ENCODE measurements at regions not wholly inside any gene's neighbourhood (a gene's known extent, or its start where the extent isn't known, plus 50 kb on each side); places are given as distances from the start of the nearest gene placed in this dataset.

- H3K4me3 ChIP-seq: no peak overlapping the region
These were observed 372.0 kb upstream of the KCNN2 start for GRCh38 chr5:113989913-113990305.

DNA sequence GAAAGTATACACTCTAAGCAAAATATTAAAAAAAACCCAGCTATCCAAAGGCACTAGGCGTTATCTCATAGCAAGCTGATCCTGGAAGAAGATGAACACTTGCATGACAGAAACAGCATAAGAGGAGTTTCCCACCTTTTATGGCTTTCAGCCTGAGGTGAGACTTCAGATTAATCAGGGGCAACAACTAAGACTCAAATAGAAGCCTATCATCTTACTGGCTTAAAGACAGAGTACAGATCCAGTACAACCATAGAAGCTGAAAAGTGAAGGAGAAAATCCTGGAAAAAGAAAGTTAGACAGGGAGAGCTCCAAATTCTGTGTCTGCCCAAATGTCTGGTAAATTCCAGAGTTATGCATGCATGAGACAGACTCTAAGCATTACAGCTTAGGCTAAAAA lies 360.8 kb upstream of the KCNN2 start:
- Histone ChIP-seq H3K27ac (no peak overlapping the region), H3K4me3 (no peak overlapping the region)

More at GRCh38 chr5:113989913-113990305, 372.0 kb upstream of the KCNN2 start:
- no peak overlapping the region for H3K27ac ChIP-seq

GRCh38 chr5:114006582-114006981 lies 355.3 kb upstream of the KCNN2 start:
- Histone ChIP-seq H3K4me3 (no peak overlapping the region), H3K27ac (no peak overlapping the region)

GRCh38 chr5:114007678-114008077 lies 354.2 kb upstream of the KCNN2 start:
- Histone ChIP-seq H3K27ac (no peak overlapping the region), H3K4me3 (no peak overlapping the region)

DNA sequence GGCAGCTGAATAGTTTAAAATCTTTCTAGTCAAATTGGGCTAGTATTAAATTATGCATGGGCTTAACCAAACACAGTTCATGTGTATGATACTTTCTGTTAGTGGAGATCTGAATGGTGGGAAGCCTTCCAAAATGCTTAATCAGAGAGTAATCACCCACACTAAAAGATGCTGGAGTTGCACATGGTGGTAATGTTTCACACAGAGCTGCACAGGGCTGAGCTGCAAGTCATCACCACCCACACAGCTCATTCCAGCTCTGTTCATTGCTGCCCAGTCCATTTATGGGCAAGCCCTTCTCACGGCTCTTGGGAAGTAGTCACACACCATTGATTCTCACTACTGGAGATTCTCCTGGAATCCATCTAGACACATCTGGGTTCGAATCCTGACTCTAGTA lies 351.5 kb upstream of the KCNN2 start:
- no peak overlapping the region for H3K4me3 ChIP-seq
- H3K27ac ChIP-seq: no peak overlapping the region

GRCh38 chr5:114018186-114018585 lies 343.7 kb upstream of the KCNN2 start:
- Histone ChIP-seq H3K27ac (no peak overlapping the region), H3K4me3 (no peak overlapping the region)

DNA sequence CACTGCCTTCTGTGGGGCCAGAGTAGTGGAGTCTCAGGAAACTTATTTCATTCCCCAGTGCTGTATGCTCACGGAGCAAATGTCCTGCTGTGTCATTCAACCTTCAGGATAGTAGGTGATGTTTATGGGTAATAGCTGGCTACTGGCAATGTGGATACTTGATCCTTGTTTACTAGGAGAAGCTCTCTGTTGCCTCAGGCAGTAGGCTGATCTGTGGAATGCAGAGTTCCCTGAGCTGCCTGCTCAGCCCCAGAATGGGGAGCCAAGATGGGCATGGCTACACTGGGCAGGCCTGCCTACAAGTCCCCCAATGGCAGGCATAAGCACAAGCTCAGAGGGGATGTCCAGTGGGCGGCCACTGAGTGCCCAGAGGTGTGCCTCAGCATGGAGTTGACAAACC lies 323.1 kb upstream of the KCNN2 start:
- H3K27ac ChIP-seq: no peak overlapping the region
- H3K4me3 ChIP-seq: no peak overlapping the region

DNA sequence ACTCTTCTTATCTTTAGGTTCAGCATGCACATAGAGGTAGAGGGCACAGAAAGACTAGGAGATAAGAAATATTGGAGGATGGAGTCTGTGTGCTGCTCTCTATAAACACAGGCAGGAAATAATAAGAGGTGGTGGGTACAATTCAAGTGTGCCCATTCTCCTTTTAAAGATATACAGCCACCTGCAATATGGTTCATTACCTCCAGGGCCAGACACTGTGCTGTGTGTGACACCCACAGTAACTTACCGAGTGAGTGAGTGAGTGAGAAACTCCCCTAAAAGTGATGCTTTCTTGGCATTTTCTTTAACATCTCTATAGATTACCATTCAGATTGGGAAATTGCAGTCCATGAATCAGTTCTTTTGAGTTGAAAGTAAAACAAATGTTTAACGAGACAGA lies 311.8 kb upstream of the KCNN2 start:
- no peak overlapping the region for H3K27ac ChIP-seq
- H3K4me3 ChIP-seq: no peak overlapping the region

DNA sequence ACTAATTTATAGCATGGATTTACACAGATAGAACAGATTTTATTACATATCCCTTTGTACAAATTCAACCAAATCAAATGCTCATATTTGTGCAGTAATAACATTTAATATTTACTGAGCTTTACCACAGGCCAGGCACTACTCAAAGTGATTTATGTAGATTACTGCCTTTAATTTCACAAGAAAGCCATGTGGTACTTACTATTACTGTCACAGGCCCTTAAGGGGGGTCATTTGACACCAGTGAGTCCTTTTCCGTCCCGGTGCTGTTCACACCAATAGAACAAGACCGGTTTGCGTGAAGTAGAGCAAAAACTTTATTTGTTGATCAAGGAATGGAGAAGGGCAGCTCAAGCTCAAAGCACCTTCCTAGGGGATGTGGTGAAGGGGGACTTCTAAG lies 308.5 kb upstream of the KCNN2 start:
- H3K27ac ChIP-seq: no peak overlapping the region

GRCh38 chr5:114054594-114054993 lies 307.3 kb upstream of the KCNN2 start:
- H3K27ac ChIP-seq: no peak overlapping the region
- H3K4me3 ChIP-seq: no peak overlapping the region

More for the DNA sequence above, 308.5 kb upstream of the KCNN2 start:
- H3K4me3 ChIP-seq: no peak overlapping the region

- Histone ChIP-seq H3K27ac (no peak overlapping the region), H3K4me3 (peak overlapping the region in 4 of 7 experiments; percentile 8 to 20 (median 17))
These were observed 306.3 kb upstream of the KCNN2 start for GRCh38 chr5:114055318-114056184.

- Histone ChIP-seq H3K27ac (no peak overlapping the region), H3K4me3 (peak overlapping the region in 4 of 7 experiments; percentile 8 to 20 (median 17))
These were observed 305.7 kb upstream of the KCNN2 start for GRCh38 chr5:114056185-114056538.

DNA sequence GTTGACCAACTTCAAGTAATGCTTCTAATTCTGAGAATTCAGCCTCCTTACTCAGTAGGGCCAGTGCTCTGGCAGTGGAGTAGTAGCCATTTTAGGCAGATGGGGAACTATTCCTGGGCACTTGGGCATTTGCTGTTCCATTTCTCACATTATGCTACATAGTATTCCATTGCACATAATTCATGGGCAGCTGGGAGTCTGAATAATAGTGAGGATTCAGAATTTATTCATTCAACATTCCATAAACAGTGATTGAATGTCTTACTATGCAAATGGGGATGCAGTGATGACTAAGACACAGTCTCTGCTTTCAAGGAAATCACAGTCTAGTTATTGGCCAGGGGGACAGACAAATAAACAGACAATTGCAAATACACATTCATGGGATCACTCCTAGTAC lies 301.0 kb upstream of the KCNN2 start:
- Histone ChIP-seq H3K4me3 (no peak overlapping the region), H3K27ac (no peak overlapping the region)

- Histone ChIP-seq H3K4me3 (no peak overlapping the region), H3K27ac (no peak overlapping the region)
These were observed 298.7 kb upstream of the KCNN2 start for GRCh38 chr5:114062932-114063867.

DNA sequence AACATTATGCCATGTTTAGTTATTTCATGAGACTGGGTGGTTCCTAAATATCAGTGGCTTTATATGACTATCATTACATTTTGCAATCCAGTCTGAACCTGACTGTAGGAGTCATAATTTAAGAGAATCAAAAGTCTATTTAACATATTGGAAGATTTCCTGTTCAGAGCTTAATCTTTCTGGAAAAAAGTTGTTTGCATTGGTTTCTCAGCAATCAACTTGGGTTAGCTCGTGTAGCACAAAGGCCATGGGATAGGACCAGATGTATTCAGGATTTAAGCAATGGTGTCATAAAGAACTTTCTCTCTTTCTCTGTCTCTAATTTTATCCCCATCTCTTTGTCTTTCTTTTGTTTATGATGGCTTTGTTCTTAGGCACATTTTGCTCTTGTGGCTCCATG lies 296.0 kb upstream of the KCNN2 start:
- Histone ChIP-seq H3K4me3 (no peak overlapping the region), H3K27ac (no peak overlapping the region)

- Histone ChIP-seq H3K27ac (no peak overlapping the region), H3K4me3 (no peak overlapping the region)
These were observed 291.7 kb upstream of the KCNN2 start for GRCh38 chr5:114070093-114070722.

GRCh38 chr5:114089259-114089658 lies 272.6 kb upstream of the KCNN2 start:
- no peak overlapping the region for H3K27ac ChIP-seq

DNA sequence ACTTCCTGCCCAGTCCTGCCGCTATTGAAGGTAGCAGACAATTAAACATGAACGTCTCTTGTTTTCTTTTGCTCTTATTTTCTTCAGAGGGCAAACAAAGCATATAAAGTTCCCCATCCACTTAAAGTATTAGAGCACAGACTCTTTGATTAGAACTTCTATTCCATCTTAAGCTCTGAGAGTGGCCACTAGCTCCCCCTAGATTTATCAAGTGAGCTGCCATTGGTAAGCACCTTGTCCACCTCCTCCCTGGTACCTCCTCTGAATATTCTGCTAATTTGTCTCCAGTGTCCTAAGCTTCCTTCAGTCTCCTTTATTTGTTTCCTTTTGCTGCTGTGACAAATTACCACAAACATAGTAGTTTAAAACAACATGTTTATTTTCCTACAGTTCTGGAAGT lies 264.3 kb upstream of the KCNN2 start:
- no peak overlapping the region for H3K27ac ChIP-seq
- H3K4me3 ChIP-seq: no peak overlapping the region

More at GRCh38 chr5:114089259-114089658, 272.6 kb upstream of the KCNN2 start:
- H3K4me3 ChIP-seq: no peak overlapping the region

DNA sequence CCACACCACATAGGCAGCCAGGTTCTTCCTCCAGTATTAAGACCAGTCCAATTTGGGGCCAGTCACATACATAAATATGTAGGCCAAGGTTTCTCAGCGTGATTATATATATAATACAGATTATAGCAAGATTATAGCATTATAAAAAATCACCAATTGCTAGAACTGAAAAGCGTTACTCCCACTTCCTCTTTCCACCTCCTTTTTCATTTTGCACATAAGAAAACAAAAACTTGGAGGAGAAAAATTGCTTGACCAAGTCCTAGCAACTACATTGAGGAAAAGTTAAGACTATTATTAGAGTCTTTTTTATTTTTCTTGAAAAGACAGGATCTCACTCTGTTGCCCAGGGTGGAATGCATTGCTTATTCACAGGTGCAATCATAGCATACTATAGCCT lies 262.7 kb upstream of the KCNN2 start:
- no peak overlapping the region for H3K27ac ChIP-seq
- H3K4me3 ChIP-seq: no peak overlapping the region

DNA sequence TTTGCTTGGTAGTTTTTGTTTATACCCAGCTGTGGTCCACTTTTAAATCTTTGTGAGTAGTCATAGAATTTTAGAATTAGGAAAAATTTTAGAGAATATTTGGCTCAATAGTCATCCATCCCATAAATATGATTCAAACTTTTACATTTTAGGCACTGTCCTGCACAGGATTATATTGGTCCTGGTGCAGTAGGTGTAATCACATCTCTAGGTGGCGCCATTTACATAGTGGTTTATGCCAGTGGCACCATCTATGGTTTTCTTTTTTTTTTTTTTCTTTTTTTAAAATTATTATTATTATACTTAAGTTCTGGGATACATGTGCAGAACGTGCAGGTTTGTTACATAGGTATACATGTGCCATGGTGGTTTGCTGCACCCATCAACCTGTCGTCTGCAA lies 260.7 kb upstream of the KCNN2 start:
- H3K4me3 ChIP-seq: no peak overlapping the region
- no peak overlapping the region for H3K27ac ChIP-seq

All from skin epidermis (tissue), 12 donors.